ENCODE measurements at regions not wholly inside any gene's neighbourhood (a gene's known extent, or its start where the extent isn't known, plus 50 kb on each side); places are given as distances from the start of the nearest gene placed in this dataset.
A peak's percentile ranks its signal among the peaks of the same experiment; 100 is the strongest.

- peak; percentile 90 for DNase-seq (ENCODE audit: insufficient read length, low spot score, missing footprints)
- H2AFZ ChIP-seq (ENCODE audit: low read length) = peak overlapping the region; percentile 88
- no peaks in the 10 kb centered on the region for H3K79me2 ChIP-seq (ENCODE audit: insufficient read depth, low read length)
- peak; percentile 99 for TF ChIP-seq CTCF (IDR thresholded peaks at IDR 0.05; ENCODE audit: extremely low read depth, low read depth, low read length)
- H3K4me2 ChIP-seq (ENCODE audit: insufficient read depth, low read length) = peak overlapping the region; percentile 76
- no peaks in the 10 kb centered on the region for H4K20me1 ChIP-seq (ENCODE audit: insufficient read depth, low read length)
- H3K36me3 ChIP-seq (ENCODE audit: insufficient read depth, low read length) = no peaks in the 10 kb centered on the region
- peak overlapping the region; percentile 52 for H3K4me3 ChIP-seq (ENCODE audit: insufficient read depth, low read length)
- H3K9me3 ChIP-seq (ENCODE audit: low read depth, low read length) = no peaks in the 10 kb centered on the region
- H3K27me3 ChIP-seq (ENCODE audit: insufficient read depth, low read length) = peaks cover 1% of the 10 kb centered on the region
- peaks cover 3% of the 10 kb centered on the region for H3K4me1 ChIP-seq (ENCODE audit: insufficient read depth, low read length)
- no peak overlapping the region for H3K27ac ChIP-seq (ENCODE audit: low read depth, low read length)
Measured at GRCh38 chr12:69157023-69157655, 82.2 kb upstream of the CPSF6 start.

- Histone ChIP-seq H3K27me3 (ENCODE audit: insufficient read depth, low read length) (no peaks in the 10 kb centered on the region), H3K4me2 (ENCODE audit: insufficient read depth, low read length) (no peak overlapping the region), H3K4me1 (ENCODE audit: insufficient read depth, low read length) (peaks cover under 1% of the 10 kb centered on the region), H3K4me3 (ENCODE audit: insufficient read depth, low read length) (no peak overlapping the region), H3K9me3 (ENCODE audit: low read depth, low read length) (no peaks in the 10 kb centered on the region), H3K79me2 (ENCODE audit: insufficient read depth, low read length) (no peaks in the 10 kb centered on the region), H2AFZ (ENCODE audit: low read length) (no peak overlapping the region), H4K20me1 (ENCODE audit: insufficient read depth, low read length) (no peaks in the 10 kb centered on the region), H3K27ac (ENCODE audit: low read depth, low read length) (no peak overlapping the region), H3K36me3 (ENCODE audit: insufficient read depth, low read length) (no peaks in the 10 kb centered on the region)
- TF ChIP-seq CTCF (IDR thresholded peaks at IDR 0.05; ENCODE audit: extremely low read depth, low read depth, low read length) = no peak
- DNase-seq (ENCODE audit: insufficient read length, low spot score, missing footprints) = no peak
Measured at GRCh38 chr12:69161829-69162228, 77.5 kb upstream of the CPSF6 start.

- no peak for TF ChIP-seq CTCF (IDR thresholded peaks at IDR 0.05; ENCODE audit: extremely low read depth, low read depth, low read length)
- no peak overlapping the region for H3K27ac ChIP-seq (ENCODE audit: low read depth, low read length)
- H3K4me1 ChIP-seq (ENCODE audit: insufficient read depth, low read length) = no peaks in the 10 kb centered on the region
- no peaks in the 10 kb centered on the region for H3K36me3 ChIP-seq (ENCODE audit: insufficient read depth, low read length)
- H2AFZ ChIP-seq (ENCODE audit: low read length) = no peak overlapping the region
- H3K79me2 ChIP-seq (ENCODE audit: insufficient read depth, low read length) = no peaks in the 10 kb centered on the region
- no peaks in the 10 kb centered on the region for H3K9me3 ChIP-seq (ENCODE audit: low read depth, low read length)
- H4K20me1 ChIP-seq (ENCODE audit: insufficient read depth, low read length) = no peaks in the 10 kb centered on the region
- H3K4me2 ChIP-seq (ENCODE audit: insufficient read depth, low read length) = no peak overlapping the region
- H3K27me3 ChIP-seq (ENCODE audit: insufficient read depth, low read length) = no peaks in the 10 kb centered on the region
- DNase-seq (ENCODE audit: insufficient read length, low spot score, missing footprints) = no peak
- H3K4me3 ChIP-seq (ENCODE audit: insufficient read depth, low read length) = no peak overlapping the region
Measured at GRCh38 chr12:69163681-69164362, 75.5 kb upstream of the CPSF6 start.

GRCh38 chr12:69167648-69168165 lies 71.7 kb upstream of the CPSF6 start:
- H3K27me3 ChIP-seq (ENCODE audit: insufficient read depth, low read length) = no peaks in the 10 kb centered on the region
- no peaks in the 10 kb centered on the region for H3K36me3 ChIP-seq (ENCODE audit: insufficient read depth, low read length)
- H3K79me2 ChIP-seq (ENCODE audit: insufficient read depth, low read length) = no peaks in the 10 kb centered on the region
- H3K4me2 ChIP-seq (ENCODE audit: insufficient read depth, low read length) = no peak overlapping the region
- no peak for DNase-seq (ENCODE audit: insufficient read length, low spot score, missing footprints)
- no peak for TF ChIP-seq CTCF (IDR thresholded peaks at IDR 0.05; ENCODE audit: extremely low read depth, low read depth, low read length)
- no peaks in the 10 kb centered on the region for H3K9me3 ChIP-seq (ENCODE audit: low read depth, low read length)
- H2AFZ ChIP-seq (ENCODE audit: low read length) = no peak overlapping the region
- no peak overlapping the region for H3K4me3 ChIP-seq (ENCODE audit: insufficient read depth, low read length)
- no peak overlapping the region for H3K27ac ChIP-seq (ENCODE audit: low read depth, low read length)
- H3K4me1 ChIP-seq (ENCODE audit: insufficient read depth, low read length) = no peaks in the 10 kb centered on the region
- H4K20me1 ChIP-seq (ENCODE audit: insufficient read depth, low read length) = no peaks in the 10 kb centered on the region

Data from osteoblast (primary cell).